ENCODE measurements at regions not wholly inside any gene's neighbourhood (a gene's known extent, or its start where the extent isn't known, plus 50 kb on each side); places are given as distances from the start of the nearest gene placed in this dataset.

DNA sequence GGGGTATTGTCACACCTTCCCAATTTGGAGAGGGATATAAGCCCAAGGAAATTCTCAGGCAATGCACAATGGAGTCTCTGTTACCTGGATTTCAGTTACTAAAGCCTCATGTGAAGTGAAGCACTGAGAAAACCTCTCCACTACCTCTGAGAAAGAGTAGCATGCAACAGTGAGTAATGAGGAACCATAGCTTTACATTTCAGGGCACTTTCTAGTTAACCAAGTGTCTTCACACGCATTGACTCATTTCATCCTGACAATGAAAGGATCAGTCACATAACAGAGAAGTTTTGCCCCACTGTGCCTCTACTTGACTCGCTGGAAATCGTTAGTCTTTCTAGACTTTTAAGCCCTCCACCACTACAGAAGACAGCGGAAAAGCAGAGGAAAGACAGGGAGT lies 86.2 kb upstream of the ARID1B start:
- H3K27me3 ChIP-seq (ENCODE audit: insufficient read depth, low read depth, low read length) = no peaks in the 10 kb centered on the region
- TF ChIP-seq SMC3 (conservative IDR thresholded peaks at IDR 0.05; ENCODE audit: poor library complexity) = no peak
- no peak for TF ChIP-seq POLR2AphosphoS5 (IDR thresholded peaks at IDR 0.05)
- TF ChIP-seq, protein P1, sequence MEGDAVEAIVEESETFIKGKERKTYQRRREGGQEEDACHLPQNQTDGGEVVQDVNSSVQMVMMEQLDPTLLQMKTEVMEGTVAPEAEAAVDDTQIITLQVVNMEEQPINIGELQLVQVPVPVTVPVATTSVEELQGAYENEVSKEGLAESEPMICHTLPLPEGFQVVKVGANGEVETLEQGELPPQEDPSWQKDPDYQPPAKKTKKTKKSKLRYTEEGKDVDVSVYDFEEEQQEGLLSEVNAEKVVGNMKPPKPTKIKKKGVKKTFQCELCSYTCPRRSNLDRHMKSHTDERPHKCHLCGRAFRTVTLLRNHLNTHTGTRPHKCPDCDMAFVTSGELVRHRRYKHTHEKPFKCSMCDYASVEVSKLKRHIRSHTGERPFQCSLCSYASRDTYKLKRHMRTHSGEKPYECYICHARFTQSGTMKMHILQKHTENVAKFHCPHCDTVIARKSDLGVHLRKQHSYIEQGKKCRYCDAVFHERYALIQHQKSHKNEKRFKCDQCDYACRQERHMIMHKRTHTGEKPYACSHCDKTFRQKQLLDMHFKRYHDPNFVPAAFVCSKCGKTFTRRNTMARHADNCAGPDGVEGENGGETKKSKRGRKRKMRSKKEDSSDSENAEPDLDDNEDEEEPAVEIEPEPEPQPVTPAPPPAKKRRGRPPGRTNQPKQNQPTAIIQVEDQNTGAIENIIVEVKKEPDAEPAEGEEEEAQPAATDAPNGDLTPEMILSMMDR (IDR thresholded peaks at IDR 0.05; ENCODE audit: poor library complexity, severe bottlenecking) = no peak
- TF ChIP-seq REST (IDR thresholded peaks at IDR 0.05; ENCODE audit: borderline replicate concordance) = no peak
- no peak for TF ChIP-seq EP300 (conservative IDR thresholded peaks at IDR 0.05; ENCODE audit: poor library complexity, severe bottlenecking)
- TF ChIP-seq MXI1 (conservative IDR thresholded peaks at IDR 0.05; ENCODE audit: poor library complexity, severe bottlenecking) = no peak
- no peak for TF ChIP-seq RAD21 (conservative IDR thresholded peaks at IDR 0.05)
- no peak for TF ChIP-seq TAF1 (IDR thresholded peaks at IDR 0.05; ENCODE audit: low read depth)
- no peak for TF ChIP-seq EZH2 (IDR thresholded peaks at IDR 0.05; ENCODE audit: borderline replicate concordance, insufficient read depth, low read length, poor library complexity, severe bottlenecking)
- H3K4me2 ChIP-seq (ENCODE audit: low read length) = no peak overlapping the region
- peaks cover 5% of the 10 kb centered on the region for H3F3A ChIP-seq (ENCODE audit: insufficient read depth, low read length, poor library complexity, severe bottlenecking)
- no peaks in the 10 kb centered on the region for H3K9me3 ChIP-seq (ENCODE audit: low read length)
- H3K36me3 ChIP-seq (ENCODE audit: insufficient read depth, low read length) = no peaks in the 10 kb centered on the region
- H3K79me2 ChIP-seq (replicated peaks; ENCODE audit: insufficient read depth, low read length) = no peaks in the 10 kb centered on the region
- H4K20me1 ChIP-seq (ENCODE audit: insufficient read depth) = no peaks in the 10 kb centered on the region
- H3K27ac ChIP-seq (ENCODE audit: low read length) = no peak overlapping the region
- no peak overlapping the region for H3K4me3 ChIP-seq (ENCODE audit: low read length)
- H3K9ac ChIP-seq (ENCODE audit: low read length) = no peak overlapping the region
- H2AFZ ChIP-seq (ENCODE audit: low read depth, low read length) = no peak overlapping the region
- no peaks in the 10 kb centered on the region for H3K9me2 ChIP-seq (ENCODE audit: insufficient read depth, low read length)

GRCh38 chr6:156689656-156690055 lies 87.5 kb upstream of the ARID1B start:
- peaks cover 5% of the 10 kb centered on the region for H3F3A ChIP-seq (ENCODE audit: insufficient read depth, low read length, poor library complexity, severe bottlenecking)
- no peak overlapping the region for H3K4me2 ChIP-seq (ENCODE audit: low read length)
- no peaks in the 10 kb centered on the region for H4K20me1 ChIP-seq (ENCODE audit: insufficient read depth)
- no peak overlapping the region for H3K27ac ChIP-seq (ENCODE audit: low read length)
- no peaks in the 10 kb centered on the region for H3K9me2 ChIP-seq (ENCODE audit: insufficient read depth, low read length)
- no peak for TF ChIP-seq TAF1 (IDR thresholded peaks at IDR 0.05; ENCODE audit: low read depth)
- TF ChIP-seq, protein P1 (IDR thresholded peaks at IDR 0.05; ENCODE audit: poor library complexity, severe bottlenecking) = no peak
- no peak for TF ChIP-seq REST (IDR thresholded peaks at IDR 0.05; ENCODE audit: borderline replicate concordance)
- TF ChIP-seq EP300 (conservative IDR thresholded peaks at IDR 0.05; ENCODE audit: poor library complexity, severe bottlenecking) = no peak
- no peak for TF ChIP-seq EZH2 (IDR thresholded peaks at IDR 0.05; ENCODE audit: borderline replicate concordance, insufficient read depth, low read length, poor library complexity, severe bottlenecking)
- TF ChIP-seq RAD21 (conservative IDR thresholded peaks at IDR 0.05) = no peak
- TF ChIP-seq POLR2AphosphoS5 (IDR thresholded peaks at IDR 0.05) = no peak
- no peak for TF ChIP-seq MXI1 (conservative IDR thresholded peaks at IDR 0.05; ENCODE audit: poor library complexity, severe bottlenecking)
- no peak for TF ChIP-seq SMC3 (conservative IDR thresholded peaks at IDR 0.05; ENCODE audit: poor library complexity)
- no peaks in the 10 kb centered on the region for H3K36me3 ChIP-seq (ENCODE audit: insufficient read depth, low read length)
- no peaks in the 10 kb centered on the region for H3K79me2 ChIP-seq (replicated peaks; ENCODE audit: insufficient read depth, low read length)
- H2AFZ ChIP-seq (ENCODE audit: low read depth, low read length) = no peak overlapping the region
- no peaks in the 10 kb centered on the region for H3K27me3 ChIP-seq (ENCODE audit: insufficient read depth, low read depth, low read length)
- no peak overlapping the region for H3K9ac ChIP-seq (ENCODE audit: low read length)
- no peak overlapping the region for H3K4me3 ChIP-seq (ENCODE audit: low read length)
- no peaks in the 10 kb centered on the region for H3K9me3 ChIP-seq (ENCODE audit: low read length)

All from neural cell (in vitro differentiated cells).